ENCODE measurements at regions not wholly inside any gene's neighbourhood (a gene's known extent, or its start where the extent isn't known, plus 50 kb on each side); places are given as distances from the start of the nearest gene placed in this dataset.

- TF ChIP-seq, protein P1, sequence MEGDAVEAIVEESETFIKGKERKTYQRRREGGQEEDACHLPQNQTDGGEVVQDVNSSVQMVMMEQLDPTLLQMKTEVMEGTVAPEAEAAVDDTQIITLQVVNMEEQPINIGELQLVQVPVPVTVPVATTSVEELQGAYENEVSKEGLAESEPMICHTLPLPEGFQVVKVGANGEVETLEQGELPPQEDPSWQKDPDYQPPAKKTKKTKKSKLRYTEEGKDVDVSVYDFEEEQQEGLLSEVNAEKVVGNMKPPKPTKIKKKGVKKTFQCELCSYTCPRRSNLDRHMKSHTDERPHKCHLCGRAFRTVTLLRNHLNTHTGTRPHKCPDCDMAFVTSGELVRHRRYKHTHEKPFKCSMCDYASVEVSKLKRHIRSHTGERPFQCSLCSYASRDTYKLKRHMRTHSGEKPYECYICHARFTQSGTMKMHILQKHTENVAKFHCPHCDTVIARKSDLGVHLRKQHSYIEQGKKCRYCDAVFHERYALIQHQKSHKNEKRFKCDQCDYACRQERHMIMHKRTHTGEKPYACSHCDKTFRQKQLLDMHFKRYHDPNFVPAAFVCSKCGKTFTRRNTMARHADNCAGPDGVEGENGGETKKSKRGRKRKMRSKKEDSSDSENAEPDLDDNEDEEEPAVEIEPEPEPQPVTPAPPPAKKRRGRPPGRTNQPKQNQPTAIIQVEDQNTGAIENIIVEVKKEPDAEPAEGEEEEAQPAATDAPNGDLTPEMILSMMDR (IDR thresholded peaks at IDR 0.05) = no peak
- TF ChIP-seq POLR2A (IDR thresholded peaks at IDR 0.05) = no peak
Measured at GRCh38 chr7:41467596-41467995, 235.3 kb downstream of the INHBA start.
